Esophagus muscularis mucosa (tissue), 4 donors: ENCODE measurements at regions not wholly inside any gene's neighbourhood (a gene's known extent, or its start where the extent isn't known, plus 50 kb on each side); places are given as distances from the start of the nearest gene placed in this dataset.

Experiments used
- DNase-seq: peaks from one replicate; pipeline ENCODE4 v3.0.0-alpha.2; 2017; ENCODE audit errors: extremely low spot score
- H3K27ac ChIP-seq, 4 donors: fragments of 200-600 bp; sonication (generic); replicated peaks in 1 of 4; 1 replicate in 3 of 4; 2 replicates in 1 of 4; pipeline ENCODE4 v1.5.1; 2016 to 2019; ENCODE audit warnings: mild to moderate bottlenecking in 1 of 4
- H3K27me3 ChIP-seq, 4 donors: fragments of 200-600 bp; sonication (generic); one replicate each; pipeline versions ENCODE4 v1.5.1 to v1.6.0; 2016 to 2019
- H3K36me3 ChIP-seq, 4 donors: fragments of 200-600 bp; sonication (generic); one replicate each; pipeline ENCODE4 v1.5.1; 2016 to 2019
- H3K4me1 ChIP-seq, 4 donors: fragments of 200-600 bp; sonication (generic); one replicate each; pipeline ENCODE4 v1.5.1; 2016 to 2019
- H3K4me3 ChIP-seq, 4 donors: fragments of 200-600 bp; sonication (generic); 1 replicate in 2 of 4; 2 replicates in 2 of 4; pipeline ENCODE4 v1.5.1; 2016 to 2019; ENCODE audit warnings: mild to moderate bottlenecking in 4 of 4, moderate library complexity in 1 of 4
- H3K9me3 ChIP-seq, 4 donors: fragments of 200-600 bp; sonication (generic); 1 replicate in 3 of 4; 2 replicates in 1 of 4; pipeline ENCODE4 v1.5.1; 2016 to 2019
- CTCF ChIP-seq, 3 experiments: fragments of 200-600 bp in 2 of 3; fragments of 450-650 bp in 1 of 3; sonication (generic) in 2 of 3; IDR thresholded peaks; one replicate each; pipeline ENCODE4 v1.5.1; 2017 to 2019; ENCODE audit warnings: antibody characterized with exemption in 3 of 3, mild to moderate bottlenecking in 2 of 3, moderate library complexity in 1 of 3
- EP300 ChIP-seq: sonication (generic); formaldehyde crosslinking; IDR thresholded peaks from one replicate; pipeline ENCODE4 v1.6.1; 2017; ENCODE audit warnings: antibody characterized with exemption
- POLR2A ChIP-seq: fragments of 450-650 bp; IDR thresholded peaks from one replicate; pipeline ENCODE4 v1.6.1; 2017; ENCODE audit warnings: antibody characterized with exemption, moderate library complexity, mild to moderate bottlenecking, low read depth
- POLR2AphosphoS5 ChIP-seq, 2 donors: sonication (generic); formaldehyde crosslinking; IDR thresholded peaks; one replicate each; pipeline ENCODE4 v1.6.1; 2017; ENCODE audit warnings: antibody characterized with exemption in 2 of 2
- WGBS: methylation state at CpG from one replicate; pipeline ENCODE4 v1.1.5; 2018; 5-methylcytosine and 5-hydroxymethylcytosine counted together
- intact Hi-C: fragments of 100-400 bp; cut with DNase I; formaldehyde crosslinking; loops from one replicate; pipeline ENCODE4 v1.15.1; 2023

DNA sequence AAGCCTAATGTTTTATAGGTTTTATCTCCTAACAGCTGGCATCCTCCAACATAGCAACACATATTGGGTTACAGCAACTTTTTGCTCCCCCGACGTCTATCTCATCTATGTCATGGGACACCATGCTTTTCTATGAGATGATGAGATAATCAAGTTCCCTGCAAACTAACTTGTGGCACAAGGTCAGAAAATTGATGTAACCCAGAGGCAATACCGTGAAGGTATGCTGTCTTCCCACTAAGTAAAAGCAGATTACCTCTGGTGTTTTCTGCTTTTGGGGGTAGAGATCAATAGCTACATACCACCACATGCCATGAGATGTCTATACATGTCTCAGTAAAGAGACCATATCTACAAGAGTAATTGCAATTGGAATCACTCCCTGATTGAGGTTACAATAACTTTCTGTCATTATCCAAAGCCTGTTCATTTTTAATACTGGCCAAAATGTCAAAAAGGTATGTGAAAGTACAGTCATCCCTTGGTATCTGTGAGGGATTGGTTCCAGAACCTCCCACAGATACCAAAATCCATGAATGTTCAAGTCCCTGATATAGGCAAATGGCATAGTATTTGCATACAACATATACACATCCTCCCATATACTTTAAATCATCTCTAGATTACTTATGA, 131.3 kb downstream of the CYSLTR2 start:
- H3K9me3 ChIP-seq = peaks cover 0 to 18% (median 13%) of the 10 kb centered on the region in 4 donors
- TF ChIP-seq POLR2A (no peak), EP300 (no peak), CTCF (IDR thresholded peaks at IDR 0.05) (no peak), POLR2AphosphoS5 (IDR thresholded peaks at IDR 0.05) (no peak)
- intact Hi-C loops = no loop called here
- WGBS = 86% methylated on average over 3 of the region's 3 CpGs
- H3K27me3 ChIP-seq = no peaks in the 10 kb centered on the region
- no peak overlapping the region for H3K4me3 ChIP-seq
- DNase-seq = peak; percentile 55
- H3K36me3 ChIP-seq = no peaks in the 10 kb centered on the region
- H3K4me1 ChIP-seq = no peaks in the 10 kb centered on the region
- H3K27ac ChIP-seq = no peak overlapping the region

- peak; percentile 72 for DNase-seq
- TF ChIP-seq CTCF (IDR thresholded peaks at IDR 0.05) (no peak), POLR2A (no peak), EP300 (no peak), POLR2AphosphoS5 (IDR thresholded peaks at IDR 0.05) (no peak)
- Histone ChIP-seq H3K27me3 (no peaks in the 10 kb centered on the region), H3K9me3 (no peaks in the 10 kb centered on the region), H3K27ac (no peak overlapping the region), H3K36me3 (no peaks in the 10 kb centered on the region), H3K4me3 (no peak overlapping the region), H3K4me1 (no peaks in the 10 kb centered on the region)
- 59% methylated on average over 3 of the region's 3 CpGs for WGBS
- intact Hi-C loops = no loop called here
Measured at GRCh38 chr13:48790199-48790598, 136.5 kb downstream of the CYSLTR2 start.

DNA sequence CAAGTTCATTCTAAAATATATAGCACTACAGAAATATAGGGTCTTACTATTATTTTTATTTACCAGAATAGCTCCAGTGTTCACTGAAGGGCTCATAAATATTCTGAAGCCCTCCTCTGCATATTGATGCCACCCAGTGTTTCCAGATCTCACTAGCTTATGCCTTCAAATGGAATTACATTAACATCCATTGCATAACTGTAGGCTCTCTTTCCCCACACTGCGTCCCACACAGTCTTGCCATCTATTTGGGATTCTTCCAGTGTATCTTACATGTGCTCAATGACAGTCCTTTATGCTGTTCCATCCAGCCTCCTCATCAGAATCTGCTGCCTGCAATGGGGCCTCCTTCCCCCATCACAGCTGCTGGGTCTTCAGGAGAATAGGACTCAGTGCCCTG, 137.2 kb downstream of the CYSLTR2 start:
- WGBS = 100% methylated on average over 1 of the region's 1 CpG
- Histone ChIP-seq H3K27ac (no peak overlapping the region), H3K4me3 (no peak overlapping the region), H3K36me3 (no peaks in the 10 kb centered on the region), H3K27me3 (no peaks in the 10 kb centered on the region), H3K4me1 (no peaks in the 10 kb centered on the region), H3K9me3 (no peaks in the 10 kb centered on the region)
- intact Hi-C loops = no loop called here
- no peak for TF ChIP-seq CTCF (IDR thresholded peaks at IDR 0.05)
- no peak for TF ChIP-seq EP300
- no peak for TF ChIP-seq POLR2A
- TF ChIP-seq POLR2AphosphoS5 (IDR thresholded peaks at IDR 0.05) = no peak
- peak; percentile 83 for DNase-seq

DNA sequence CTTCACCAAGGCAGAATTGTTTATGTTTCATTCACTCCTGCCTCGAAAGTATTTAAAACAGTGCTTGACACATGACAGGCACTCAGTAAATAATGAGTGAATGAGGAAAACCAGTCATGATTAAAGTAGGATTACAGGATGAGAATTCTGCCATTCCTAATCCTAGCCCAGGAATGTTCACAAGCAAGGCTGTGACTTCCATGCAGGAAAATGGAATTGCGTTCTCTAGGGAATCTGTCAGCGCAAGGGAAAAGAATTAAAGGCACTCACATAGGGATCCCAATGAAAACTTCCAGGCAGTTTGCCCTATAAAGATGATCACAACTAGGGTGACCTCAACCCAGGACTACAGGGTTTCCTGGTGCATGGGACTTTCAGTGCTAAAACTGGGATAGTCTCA, 143.4 kb downstream of the CYSLTR2 start:
- Histone ChIP-seq H3K4me3 (no peak overlapping the region), H3K27me3 (no peaks in the 10 kb centered on the region), H3K4me1 (no peaks in the 10 kb centered on the region), H3K36me3 (no peaks in the 10 kb centered on the region), H3K9me3 (no peaks in the 10 kb centered on the region), H3K27ac (no peak overlapping the region)
- intact Hi-C loops = no loop called here
- peak; percentile 21 for DNase-seq
- 38% methylated on average over 3 of the region's 3 CpGs for WGBS
- TF ChIP-seq POLR2AphosphoS5 (IDR thresholded peaks at IDR 0.05) (no peak), EP300 (no peak), CTCF (IDR thresholded peaks at IDR 0.05) (no peak), POLR2A (no peak)

DNA sequence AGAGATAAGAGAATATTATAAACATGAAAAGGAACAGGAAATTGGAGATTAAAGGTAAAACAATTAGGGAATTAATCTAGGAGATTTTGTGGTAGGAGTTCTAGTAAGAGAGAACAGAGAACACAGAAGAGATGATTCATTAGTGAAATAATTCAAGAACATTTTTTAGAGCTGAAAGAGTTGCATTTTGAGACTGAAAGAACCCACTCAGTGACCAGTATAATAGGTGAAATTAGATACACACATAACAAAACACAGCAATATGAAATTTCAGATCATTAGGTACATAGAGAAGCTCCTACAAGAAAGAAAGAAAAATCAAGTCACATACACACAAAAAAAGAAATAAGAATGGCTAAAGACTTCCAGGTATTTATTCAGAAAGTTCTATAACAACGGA, 144.0 kb downstream of the CYSLTR2 start:
- Histone ChIP-seq H3K4me3 (no peak overlapping the region), H3K36me3 (no peaks in the 10 kb centered on the region), H3K4me1 (no peaks in the 10 kb centered on the region), H3K27me3 (no peaks in the 10 kb centered on the region), H3K27ac (no peak overlapping the region), H3K9me3 (no peaks in the 10 kb centered on the region)
- intact Hi-C loops = no loop called here
- WGBS = 90% methylated on average over 1 of the region's 1 CpG
- no peak for DNase-seq
- TF ChIP-seq POLR2AphosphoS5 (IDR thresholded peaks at IDR 0.05) (no peak), CTCF (IDR thresholded peaks at IDR 0.05) (no peak), POLR2A (no peak), EP300 (no peak)
